AG04450 (cell line): ENCODE measurements at regions not wholly inside any gene's neighbourhood (a gene's known extent, or its start where the extent isn't known, plus 50 kb on each side); places are given as distances from the start of the nearest gene placed in this dataset.
"Not testable (repeated sequence)": the region's sequence is repeated elsewhere in the genome, so short reads cannot be mapped to it uniquely, and the experiment has no call there.

ENCODE experiments used
- CTCF ChIA-PET: fragments of 300-600, 350-600 bp; formaldehyde crosslinking; extraction: SDS; loops from one replicate; lab custom pipeline; 2022; ENCODE audit warnings: antibody characterized with exemption, inconsistent platforms; lab: Charles Lee
- POLR2A ChIA-PET: fragments of 350-600 bp; formaldehyde crosslinking; extraction: SDS; loops from one replicate; lab custom pipeline; 2021; ENCODE audit warnings: antibody characterized with exemption, inconsistent platforms; lab: Yijun Ruan, JAX
- DNase-seq: peaks from one replicate; pipeline ENCODE4 v3.0.0-alpha.2; 2011; ENCODE audit warnings: low read depth, low spot score
- H3K27ac ChIP-seq: one replicate; pipeline ENCODE4 v1.5.1; 2012; ENCODE audit warnings: low read depth, low read length, control low read depth
- H3K27me3 ChIP-seq: one replicate; pipeline ENCODE4 v1.6.0; 2012; ENCODE audit warnings: low read length; ENCODE audit not compliant: control insufficient read depth, insufficient read depth
- H3K4me3 ChIP-seq: 2 replicates; pipeline ENCODE4 v1.5.1; 2011; ENCODE audit warnings: mild to moderate bottlenecking, low read depth, low read length, control low read depth
- H3K9me3 ChIP-seq: 2 replicates; pipeline ENCODE4 v1.5.1; 2012; ENCODE audit warnings: low read length; ENCODE audit not compliant: control insufficient read depth, insufficient read depth
- TF ChIP-seq, protein P1 (sequence below): IDR thresholded peaks from 2 replicates; pipeline ENCODE4 v1.5.1; 2011; ENCODE audit warnings: low read depth, low read length, control low read depth, inconsistent platforms

DNA sequence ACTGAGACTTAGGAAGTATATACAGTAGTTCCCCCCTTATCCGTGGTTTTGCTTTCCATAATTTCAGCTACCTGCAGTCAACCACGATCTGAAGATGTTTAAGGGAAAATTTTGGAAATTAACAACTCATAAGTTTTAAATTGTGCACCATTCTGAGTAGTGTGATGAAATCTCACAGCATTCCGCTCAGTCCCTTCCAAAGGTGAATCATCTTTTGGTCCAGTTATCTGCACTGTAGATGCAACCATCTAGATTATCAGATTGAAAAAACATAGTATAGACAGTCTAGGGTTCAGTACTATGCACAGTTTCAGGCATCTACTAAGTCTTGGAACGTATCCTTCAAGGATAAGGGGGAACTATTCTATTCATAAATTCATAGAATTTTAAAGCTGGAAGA lies 109.0 kb downstream of the ANXA3 start:
- no peak overlapping the region for H3K27ac ChIP-seq
- no peak overlapping the region for H3K4me3 ChIP-seq
- TF ChIP-seq, protein P1, sequence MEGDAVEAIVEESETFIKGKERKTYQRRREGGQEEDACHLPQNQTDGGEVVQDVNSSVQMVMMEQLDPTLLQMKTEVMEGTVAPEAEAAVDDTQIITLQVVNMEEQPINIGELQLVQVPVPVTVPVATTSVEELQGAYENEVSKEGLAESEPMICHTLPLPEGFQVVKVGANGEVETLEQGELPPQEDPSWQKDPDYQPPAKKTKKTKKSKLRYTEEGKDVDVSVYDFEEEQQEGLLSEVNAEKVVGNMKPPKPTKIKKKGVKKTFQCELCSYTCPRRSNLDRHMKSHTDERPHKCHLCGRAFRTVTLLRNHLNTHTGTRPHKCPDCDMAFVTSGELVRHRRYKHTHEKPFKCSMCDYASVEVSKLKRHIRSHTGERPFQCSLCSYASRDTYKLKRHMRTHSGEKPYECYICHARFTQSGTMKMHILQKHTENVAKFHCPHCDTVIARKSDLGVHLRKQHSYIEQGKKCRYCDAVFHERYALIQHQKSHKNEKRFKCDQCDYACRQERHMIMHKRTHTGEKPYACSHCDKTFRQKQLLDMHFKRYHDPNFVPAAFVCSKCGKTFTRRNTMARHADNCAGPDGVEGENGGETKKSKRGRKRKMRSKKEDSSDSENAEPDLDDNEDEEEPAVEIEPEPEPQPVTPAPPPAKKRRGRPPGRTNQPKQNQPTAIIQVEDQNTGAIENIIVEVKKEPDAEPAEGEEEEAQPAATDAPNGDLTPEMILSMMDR, result no peak
- DNase-seq, result no peak
- POLR2A ChIA-PET, result no interaction called here
- no peaks in the 10 kb centered on the region for H3K27me3 ChIP-seq
- no peaks in the 10 kb centered on the region for H3K9me3 ChIP-seq
- CTCF ChIA-PET, result interaction anchor here (1.4 to 3.5 kb wide), 3 partner anchors 9 to 204 kb away, joined by 3 to 24 read pairs (median 3); no protein-coding TSS in a partner anchor

DNA sequence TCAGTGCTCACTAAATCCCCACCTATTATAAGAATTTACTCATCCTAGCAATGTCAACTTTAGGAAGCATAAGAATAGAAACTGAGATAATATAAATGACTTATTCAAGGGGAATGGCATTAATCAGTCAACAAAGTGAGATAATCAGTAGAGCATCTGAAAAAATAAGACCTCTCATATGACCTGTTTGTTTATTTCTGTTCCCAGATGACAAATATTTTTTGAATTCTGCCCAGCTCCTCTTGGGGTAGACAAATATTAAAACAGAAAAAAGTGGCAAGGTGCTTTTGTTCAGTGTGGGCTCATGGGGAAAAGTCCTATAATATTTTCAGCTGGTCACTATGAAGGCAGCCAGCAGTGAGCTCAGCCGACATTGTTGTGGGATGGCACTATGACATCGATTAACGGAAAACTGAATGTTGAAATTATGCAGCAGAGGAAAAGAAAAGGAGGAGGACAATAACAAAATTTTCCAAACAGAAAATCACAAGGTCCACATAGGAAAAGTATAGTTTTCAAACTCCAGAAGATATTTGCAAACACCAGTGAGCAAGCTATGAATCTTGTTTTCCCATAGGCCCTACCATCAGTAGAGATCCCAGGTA lies 109.6 kb downstream of the ANXA3 start:
- DNase-seq, result no peak
- Histone ChIP-seq H3K27me3 (no peaks in the 10 kb centered on the region), H3K27ac (no peak overlapping the region), H3K9me3 (no peaks in the 10 kb centered on the region), H3K4me3 (no peak overlapping the region)
- ChIA-PET POLR2A (no interaction called here), CTCF (interaction anchor here (1.4 to 3.5 kb wide), 3 partner anchors 9 to 203 kb away, joined by 3 to 24 read pairs (median 3); no protein-coding TSS in a partner anchor)
- TF ChIP-seq, protein P1, result no peak

DNA sequence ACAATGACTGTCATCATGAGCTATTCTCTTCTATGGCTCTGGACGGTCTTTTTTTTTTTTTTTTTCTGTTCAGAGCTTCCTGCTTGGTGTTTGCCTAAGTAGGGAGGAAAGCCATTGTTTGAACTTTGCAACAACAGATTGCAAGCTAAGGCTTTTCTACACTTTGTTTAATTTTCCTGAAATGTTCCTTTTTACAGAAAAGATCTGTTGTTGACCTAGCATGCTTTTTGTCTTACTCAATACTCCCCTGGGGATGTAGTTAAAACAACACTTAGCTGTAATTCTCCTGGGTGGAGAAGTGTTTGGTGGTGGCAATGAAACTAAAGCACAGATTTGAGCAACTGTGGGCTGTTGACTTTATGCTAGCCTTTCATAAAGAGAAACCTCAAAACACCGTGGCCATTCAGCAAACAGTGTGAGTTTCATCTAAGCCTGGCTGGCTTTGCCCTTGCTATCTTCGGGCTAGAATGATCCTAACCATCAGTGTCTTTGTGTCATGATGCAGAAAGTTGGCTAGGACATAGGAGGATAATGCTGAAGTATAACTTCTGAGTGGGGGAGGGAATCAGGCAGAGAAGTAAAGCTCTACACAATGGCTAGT lies 110.5 kb downstream of the ANXA3 start:
- Histone ChIP-seq H3K27ac (no peak overlapping the region), H3K4me3 (no peak overlapping the region)
- POLR2A ChIA-PET, result interaction anchor here (0.7 to 1.0 kb wide), 2 partner anchors 15 to 113 kb away, joined by 4 to 8 read pairs; no protein-coding TSS in a partner anchor

DNA sequence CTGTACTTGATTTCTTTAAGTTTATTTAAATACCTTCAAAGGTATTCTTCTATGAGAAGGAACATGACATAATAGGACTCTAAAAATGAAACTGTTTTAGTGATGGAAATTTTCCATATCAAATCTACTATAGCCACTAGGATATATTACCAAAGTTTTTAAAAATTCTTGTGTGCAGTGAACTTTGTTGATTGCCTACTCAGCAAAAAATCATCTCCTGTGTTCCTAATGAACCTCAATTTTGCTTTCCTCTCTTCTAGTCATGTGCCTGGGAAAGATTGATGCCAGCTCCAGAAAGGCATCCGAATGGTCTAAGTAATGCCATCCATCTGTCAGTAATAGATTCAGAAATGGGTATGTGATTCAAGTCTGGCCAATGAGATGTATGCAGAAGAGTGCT lies 111.1 kb downstream of the ANXA3 start:
- CTCF ChIA-PET, result interaction anchor here (3.5 kb wide), 1 partner anchor 18 kb away, joined by 24 read pairs; no protein-coding TSS in a partner anchor
- TF ChIP-seq, protein P1, result no peak

More for the DNA sequence above, 110.5 kb downstream of the ANXA3 start:
- CTCF ChIA-PET, result interaction anchor here (1.4 to 3.5 kb wide), 3 partner anchors 10 to 202 kb away, joined by 3 to 24 read pairs (median 3); no protein-coding TSS in a partner anchor
- TF ChIP-seq, protein P1, result no peak
- no peak for DNase-seq
- H3K9me3 ChIP-seq, result no peaks in the 10 kb centered on the region
- no peaks in the 10 kb centered on the region for H3K27me3 ChIP-seq

DNA sequence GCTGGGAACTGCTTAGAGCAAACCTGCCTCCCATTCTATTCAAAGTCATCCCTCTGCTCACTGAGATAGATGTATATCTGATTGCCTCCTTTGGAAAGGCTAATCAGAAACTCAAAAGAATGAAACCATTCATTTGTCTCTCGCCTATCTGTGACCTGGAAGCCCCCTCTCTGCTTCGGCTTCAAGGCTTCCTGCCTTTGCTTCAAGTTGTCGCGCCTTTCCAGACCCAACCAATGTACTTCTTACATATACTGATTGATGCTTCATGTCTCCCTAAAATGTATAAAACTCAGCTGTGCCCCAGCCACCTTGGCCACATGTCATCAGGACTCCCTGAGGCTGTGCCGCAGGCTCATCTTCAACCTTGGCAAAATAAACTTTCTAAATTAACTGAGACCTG lies 111.9 kb upstream of the BMP2K start:
- H3K27me3 ChIP-seq, POLR2A ChIA-PET, DNase-seq, H3K27ac ChIP-seq, H3K4me3 ChIP-seq, CTCF ChIA-PET, H3K9me3 ChIP-seq: not testable (repeated sequence)

More for the DNA sequence above, 111.1 kb downstream of the ANXA3 start:
- POLR2A ChIA-PET, result interaction anchor here (1.0 kb wide), 1 partner anchor 16 kb away, joined by 4 read pairs; no protein-coding TSS in a partner anchor
- no peaks in the 10 kb centered on the region for H3K27me3 ChIP-seq
- no peak overlapping the region for H3K27ac ChIP-seq
- no peak overlapping the region for H3K4me3 ChIP-seq
- DNase-seq, result no peak
- no peaks in the 10 kb centered on the region for H3K9me3 ChIP-seq
